PC-9 (cell line): ENCODE measurements at regions not wholly inside any gene's neighbourhood (a gene's known extent, or its start where the extent isn't known, plus 50 kb on each side); places are given as distances from the start of the nearest gene placed in this dataset.

ENCODE experiments used
- BruUV-seq: library from RNA; stranded (reverse); fragments of 400-500 nt; replicated peaks from 2 replicates; lab custom pipeline; 2021; lab: Mats Ljungman, UMichigan
- CTCF ChIA-PET: fragments of 300-600 bp; sonication (Branson Sonifier 250); formaldehyde crosslinking; loops from one replicate; lab custom pipeline; 2022; ENCODE audit warnings: antibody characterized with exemption; lab: Charles Lee
- POLR2A ChIA-PET: fragments of 300-600 bp; sonication (Branson Sonifier 250); formaldehyde crosslinking; loops from one replicate; lab custom pipeline; 2022; ENCODE audit warnings: antibody characterized with exemption; ENCODE audit not compliant: unreplicated experiment; lab: Charles Lee
- DNase-seq, 2 experiments: peaks; one replicate each; pipeline versions ENCODE4 v3.0.0 to v3.0.0-alpha.2; 2015 to 2022; ENCODE audit warnings: mixed read lengths in 1 of 2
- H2AFZ ChIP-seq: fragments of 200-600 bp; sonication (generic); 2 replicates; pipeline ENCODE4 v1.8.1; 2017; ENCODE audit warnings: antibody characterized with exemption
- H3F3A ChIP-seq: fragments of 200-600 bp; sonication (generic); 2 replicates; pipeline ENCODE4 v1.8.1; 2017; ENCODE audit warnings: antibody characterized with exemption, mild to moderate bottlenecking, low read depth; ENCODE audit not compliant: insufficient read depth
- H3K27ac ChIP-seq: fragments of 200-600 bp; sonication (generic); 2 replicates; pipeline ENCODE4 v1.6.1; 2016; ENCODE audit warnings: mixed run types
- H3K27me3 ChIP-seq: fragments of 200-600 bp; sonication (generic); 2 replicates; pipeline ENCODE4 v1.6.1; 2016; ENCODE audit warnings: low read depth, mixed run types; ENCODE audit not compliant: insufficient read depth
- H3K36me3 ChIP-seq: fragments of 200-600 bp; sonication (generic); 2 replicates; pipeline ENCODE4 v1.6.1; 2016; ENCODE audit warnings: low read depth, mixed run types
- H3K4me1 ChIP-seq: fragments of 200-600 bp; sonication (generic); replicated peaks from 2 replicates; pipeline ENCODE4 v1.6.1; 2016; ENCODE audit warnings: mixed run types; ENCODE audit not compliant: insufficient read depth
- H3K4me2 ChIP-seq: fragments of 200-600 bp; sonication (generic); 2 replicates; pipeline ENCODE4 v1.6.1; 2017; ENCODE audit warnings: mixed run types
- H3K4me3 ChIP-seq: fragments of 200-600 bp; sonication (generic); 2 replicates; pipeline ENCODE4 v1.6.1; 2016; ENCODE audit warnings: mixed run types
- H3K79me2 ChIP-seq: fragments of 200-600 bp; sonication (generic); 2 replicates; pipeline ENCODE4 v1.6.1; 2017; ENCODE audit warnings: low read depth, mixed run types
- H3K9me2 ChIP-seq: fragments of 200-600 bp; sonication (generic); 2 replicates; pipeline ENCODE4 v1.8.1; 2017; ENCODE audit warnings: mild to moderate bottlenecking; ENCODE audit not compliant: insufficient read depth
- H3K9me3 ChIP-seq: fragments of 200-600 bp; sonication (generic); 2 replicates; pipeline ENCODE4 v1.8.1; 2016; ENCODE audit warnings: low read depth; ENCODE audit not compliant: insufficient read depth
- H4K20me1 ChIP-seq: fragments of 200-600 bp; sonication (generic); 2 replicates; pipeline ENCODE4 v1.8.1; 2017; ENCODE audit not compliant: insufficient read depth
- EZH2 ChIP-seq: fragments of 200-600 bp; sonication (generic); IDR thresholded peaks from 2 replicates; pipeline ENCODE4 v1.8.0; 2017; ENCODE audit warnings: antibody characterized with exemption, low read depth
- intact Hi-C: fragments of 100-400 bp; cut with micrococcal nuclease; formaldehyde crosslinking; loops from one replicate; pipeline ENCODE4 v1.10.0; 2022; ENCODE audit not compliant: unreplicated experiment
- TF ChIP-seq, protein P1 (sequence below): fragments of 200-600 bp; sonication (generic); conservative IDR thresholded peaks from 2 replicates; pipeline ENCODE4 v1.6.1; 2017; ENCODE audit warnings: mixed run types, antibody characterized with exemption, mild to moderate bottlenecking, moderate library complexity

DNA sequence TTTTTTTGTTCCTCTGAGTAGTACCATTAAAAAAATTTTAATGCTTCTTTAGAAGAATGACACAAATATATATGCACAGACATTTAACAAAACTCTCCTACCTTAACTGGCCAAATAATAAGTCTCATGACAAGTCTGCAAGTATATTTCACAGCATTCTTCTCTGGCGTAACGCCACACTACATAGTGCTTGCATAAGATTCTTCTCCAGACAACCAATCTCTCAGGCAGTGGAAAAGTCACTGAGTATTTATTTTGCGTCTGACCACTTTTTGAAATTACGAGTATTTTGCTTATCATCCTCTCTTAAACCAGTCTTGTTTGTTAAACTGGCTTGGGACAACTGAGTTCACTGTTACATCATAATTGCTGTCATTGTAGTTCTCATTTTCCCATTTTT is 749.2 kb downstream of the ADCYAP1 start:
- CTCF ChIA-PET, result no interaction called here

DNA sequence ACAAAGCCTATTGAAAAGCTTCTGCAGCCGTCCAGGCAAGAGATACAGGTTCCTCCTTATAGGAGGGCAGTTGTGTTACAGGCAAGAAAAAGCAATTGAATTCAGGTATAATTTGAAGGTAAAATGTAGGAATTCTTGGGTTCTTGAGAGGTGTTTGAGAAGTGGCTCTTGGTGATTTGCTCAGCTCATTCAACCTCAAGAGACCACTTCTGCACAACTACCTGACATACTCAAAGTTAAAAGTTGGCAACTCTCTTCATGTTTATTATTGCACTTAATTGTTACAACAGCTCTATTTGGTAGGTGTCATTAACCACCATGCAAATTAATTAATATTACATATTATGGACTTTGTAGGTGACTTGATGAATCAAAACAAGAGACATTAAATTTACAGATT is 753.2 kb downstream of the ADCYAP1 start:
- Histone ChIP-seq H3K9me2 (no peaks in the 10 kb centered on the region), H3K4me3 (no peak overlapping the region), H3F3A (no peaks in the 10 kb centered on the region), H3K4me2 (no peak overlapping the region), H4K20me1 (no peaks in the 10 kb centered on the region), H3K36me3 (no peaks in the 10 kb centered on the region), H2AFZ (no peak overlapping the region), H3K27me3 (no peaks in the 10 kb centered on the region), H3K79me2 (no peaks in the 10 kb centered on the region), H3K27ac (no peak overlapping the region), H3K4me1 (no peaks in the 10 kb centered on the region), H3K9me3 (no peaks in the 10 kb centered on the region)
- POLR2A ChIA-PET, result no interaction called here
- DNase-seq, result no peak
- no TSS peak for BruUV-seq
- TF ChIP-seq EZH2, result no peak
- TF ChIP-seq, protein P1, sequence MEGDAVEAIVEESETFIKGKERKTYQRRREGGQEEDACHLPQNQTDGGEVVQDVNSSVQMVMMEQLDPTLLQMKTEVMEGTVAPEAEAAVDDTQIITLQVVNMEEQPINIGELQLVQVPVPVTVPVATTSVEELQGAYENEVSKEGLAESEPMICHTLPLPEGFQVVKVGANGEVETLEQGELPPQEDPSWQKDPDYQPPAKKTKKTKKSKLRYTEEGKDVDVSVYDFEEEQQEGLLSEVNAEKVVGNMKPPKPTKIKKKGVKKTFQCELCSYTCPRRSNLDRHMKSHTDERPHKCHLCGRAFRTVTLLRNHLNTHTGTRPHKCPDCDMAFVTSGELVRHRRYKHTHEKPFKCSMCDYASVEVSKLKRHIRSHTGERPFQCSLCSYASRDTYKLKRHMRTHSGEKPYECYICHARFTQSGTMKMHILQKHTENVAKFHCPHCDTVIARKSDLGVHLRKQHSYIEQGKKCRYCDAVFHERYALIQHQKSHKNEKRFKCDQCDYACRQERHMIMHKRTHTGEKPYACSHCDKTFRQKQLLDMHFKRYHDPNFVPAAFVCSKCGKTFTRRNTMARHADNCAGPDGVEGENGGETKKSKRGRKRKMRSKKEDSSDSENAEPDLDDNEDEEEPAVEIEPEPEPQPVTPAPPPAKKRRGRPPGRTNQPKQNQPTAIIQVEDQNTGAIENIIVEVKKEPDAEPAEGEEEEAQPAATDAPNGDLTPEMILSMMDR, result no peak
- CTCF ChIA-PET, result no interaction called here
- intact Hi-C loops, result no loop called here

More for the DNA sequence above, 749.2 kb downstream of the ADCYAP1 start:
- POLR2A ChIA-PET, result no interaction called here
- Histone ChIP-seq H3K4me2 (no peak overlapping the region), H3K27me3 (no peaks in the 10 kb centered on the region), H2AFZ (no peak overlapping the region), H3K36me3 (no peaks in the 10 kb centered on the region), H3F3A (no peaks in the 10 kb centered on the region), H3K4me3 (no peak overlapping the region), H4K20me1 (no peaks in the 10 kb centered on the region), H3K9me3 (no peaks in the 10 kb centered on the region), H3K4me1 (no peaks in the 10 kb centered on the region), H3K79me2 (no peaks in the 10 kb centered on the region), H3K27ac (no peak overlapping the region), H3K9me2 (no peaks in the 10 kb centered on the region)
- BruUV-seq, result no TSS peak
- TF ChIP-seq, protein P1, result no peak
- no peak for TF ChIP-seq EZH2
- DNase-seq, result no peak
- intact Hi-C loops, result no loop called here

DNA sequence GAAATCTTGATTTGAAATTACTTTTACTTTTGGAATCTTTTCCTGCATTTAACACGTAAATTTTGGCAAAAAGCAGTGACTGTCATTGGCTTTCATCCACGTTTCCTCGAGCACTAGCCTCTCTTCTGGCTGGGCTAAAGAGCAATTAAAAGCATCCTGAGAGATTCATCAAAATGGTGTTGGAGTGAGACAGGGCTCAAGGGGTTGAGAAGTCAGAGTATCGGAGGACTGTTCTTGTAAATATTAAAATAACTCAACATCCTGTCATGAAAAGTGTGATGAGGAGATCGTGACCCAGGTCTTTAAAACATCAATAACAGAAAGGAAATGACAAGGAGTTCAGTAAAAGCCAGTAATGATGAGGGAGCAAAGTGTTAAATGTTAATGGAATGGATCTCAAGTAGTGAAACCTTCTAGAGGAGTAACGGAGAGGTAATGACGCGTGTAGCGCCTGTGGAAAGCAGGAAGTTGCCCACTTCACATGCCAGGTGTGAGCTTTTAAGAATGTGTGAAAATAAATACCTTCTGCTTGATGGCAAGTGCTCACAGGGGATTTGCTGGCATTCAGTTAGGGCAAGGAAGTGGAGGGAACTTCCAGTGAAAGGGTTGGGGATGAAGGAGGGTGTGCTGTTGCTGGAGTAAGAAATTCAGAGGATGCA is 754.4 kb downstream of the ADCYAP1 start:
- intact Hi-C loops, result no loop called here
- H2AFZ ChIP-seq, result peak overlapping the region; percentile 36
- no peak overlapping the region for H3K4me2 ChIP-seq
- no peaks in the 10 kb centered on the region for H3K79me2 ChIP-seq
- no peak overlapping the region for H3K27ac ChIP-seq
- H3K27me3 ChIP-seq, result no peaks in the 10 kb centered on the region
- H4K20me1 ChIP-seq, result no peaks in the 10 kb centered on the region
- TF ChIP-seq, protein P1, result no peak
- TF ChIP-seq EZH2, result no peak
- H3F3A ChIP-seq, result no peaks in the 10 kb centered on the region
- no peak for DNase-seq
- no TSS peak for BruUV-seq
- POLR2A ChIA-PET, result no interaction called here
- no peaks in the 10 kb centered on the region for H3K4me1 ChIP-seq
- H3K9me3 ChIP-seq, result no peaks in the 10 kb centered on the region
- H3K4me3 ChIP-seq, result no peak overlapping the region
- CTCF ChIA-PET, result no interaction called here
- H3K36me3 ChIP-seq, result no peaks in the 10 kb centered on the region
- H3K9me2 ChIP-seq, result 0 out of 2 replicates have a peak, but pooled peaks cover 3% of the 10 kb centered on the region
